ENCODE measurements at regions not wholly inside any gene's neighbourhood (a gene's known extent, or its start where the extent isn't known, plus 50 kb on each side); places are given as distances from the start of the nearest gene placed in this dataset.

- no TSS peak for BruUV-seq (replicated peaks)
- no peaks in the 10 kb centered on the region for H3K36me3 ChIP-seq (ENCODE audit: control insufficient read depth, insufficient read depth, low read length)
- TF ChIP-seq CTCF (IDR thresholded peaks at IDR 0.05) (no peak), POLR2AphosphoS5 (IDR thresholded peaks at IDR 0.05; ENCODE audit: low read depth, low read length) (no peak), SIN3A (IDR thresholded peaks at IDR 0.05; ENCODE audit: borderline replicate concordance, insufficient read depth, low read depth, low read length) (no peak), REST (IDR thresholded peaks at IDR 0.05; ENCODE audit: insufficient read depth in 1 of 2, low read depth in 2 of 2, low read length in 1 of 2) (no peak), TCF7L2 (IDR thresholded peaks at IDR 0.05; ENCODE audit: low read depth, low read length) (no peak)
- no peaks in the 10 kb centered on the region; the same call in 1 of the 2 replicates for H3K4me1 ChIP-seq (ENCODE audit: control insufficient read depth, insufficient read depth, low read length)
- no peak for ATAC-seq
- no peak overlapping the region for H3K27ac ChIP-seq (ENCODE audit: low read length)
- H3K4me3 ChIP-seq (ENCODE audit: low read depth in 2 of 2, low read length in 2 of 2): no peak overlapping the region
- POLR2A ChIA-PET: no interaction called here
- CTCF ChIA-PET: no interaction called here
- no peak for DNase-seq (ENCODE audit: low read depth, low spot score)
- in situ Hi-C loops (cut with HindIII; ENCODE audit: low pct_unique_long_range_greater_than_20kb, low sequenced_read_pairs) (no loop called here), intact Hi-C loops (cut with micrococcal nuclease; ENCODE audit: unreplicated experiment) (no loop called here)
- no peaks in the 10 kb centered on the region for H3K9me3 ChIP-seq (ENCODE audit: control insufficient read depth, insufficient read depth, low read depth, low read length)
- peaks cover 10% of the 10 kb centered on the region for H3K27me3 ChIP-seq (ENCODE audit: control insufficient read depth, insufficient read depth, low read length)
These were observed 237.9 kb downstream of the MYLK4 start for GRCh38 chr6:2512802-2513201.

GRCh38 chr6:2510316-2510715 lies 240.4 kb downstream of the MYLK4 start:
- Histone ChIP-seq H3K36me3 (ENCODE audit: control insufficient read depth, insufficient read depth, low read length) (no peaks in the 10 kb centered on the region), H3K27me3 (ENCODE audit: control insufficient read depth, insufficient read depth, low read length) (peaks cover 24% of the 10 kb centered on the region), H3K4me1 (ENCODE audit: control insufficient read depth, insufficient read depth, low read length) (no peaks in the 10 kb centered on the region; the same call in 1 of the 2 replicates), H3K9me3 (ENCODE audit: control insufficient read depth, insufficient read depth, low read depth, low read length) (no peaks in the 10 kb centered on the region), H3K27ac (ENCODE audit: low read length) (no peak overlapping the region), H3K4me3 (ENCODE audit: low read depth in 2 of 2, low read length in 2 of 2) (no peak overlapping the region)
- ChIA-PET POLR2A (no interaction called here), CTCF (no interaction called here)
- DNase-seq (ENCODE audit: low read depth, low spot score): no peak
- in situ Hi-C loops (cut with HindIII; ENCODE audit: low pct_unique_long_range_greater_than_20kb, low sequenced_read_pairs): no loop called here
- BruUV-seq (replicated peaks): no TSS peak
- TF ChIP-seq REST (IDR thresholded peaks at IDR 0.05; ENCODE audit: insufficient read depth in 1 of 2, low read depth in 2 of 2, low read length in 1 of 2): no peak
- TF ChIP-seq POLR2AphosphoS5 (IDR thresholded peaks at IDR 0.05; ENCODE audit: low read depth, low read length): no peak
- no peak for TF ChIP-seq TCF7L2 (IDR thresholded peaks at IDR 0.05; ENCODE audit: low read depth, low read length)
- TF ChIP-seq SIN3A (IDR thresholded peaks at IDR 0.05; ENCODE audit: borderline replicate concordance, insufficient read depth, low read depth, low read length): no peak
- no peak for TF ChIP-seq CTCF (IDR thresholded peaks at IDR 0.05)
- intact Hi-C loops (cut with micrococcal nuclease; ENCODE audit: unreplicated experiment): no loop called here
- no peak for ATAC-seq

Measured in Panc1 (cell line).